OCI-LY3 (cell line): ENCODE measurements at regions not wholly inside any gene's neighbourhood (a gene's known extent, or its start where the extent isn't known, plus 50 kb on each side); places are given as distances from the start of the nearest gene placed in this dataset.

Source experiments
- EZH2phosphoT487 ChIP-seq: fragments of 200-600 bp; shearing (Covaris generic); IDR thresholded peaks from 2 replicates; pipeline ENCODE4 v1.6.1; 2018; ENCODE audit warnings: antibody characterized with exemption, mixed run types, low read depth
- TF ChIP-seq, protein P1 (sequence below): fragments of 200-600, 300-600 bp; sonication (generic); IDR thresholded peaks from 2 replicates; pipeline ENCODE4 v1.5.1; 2014; ENCODE audit warnings: antibody characterized with exemption, low read length, low read depth

DNA sequence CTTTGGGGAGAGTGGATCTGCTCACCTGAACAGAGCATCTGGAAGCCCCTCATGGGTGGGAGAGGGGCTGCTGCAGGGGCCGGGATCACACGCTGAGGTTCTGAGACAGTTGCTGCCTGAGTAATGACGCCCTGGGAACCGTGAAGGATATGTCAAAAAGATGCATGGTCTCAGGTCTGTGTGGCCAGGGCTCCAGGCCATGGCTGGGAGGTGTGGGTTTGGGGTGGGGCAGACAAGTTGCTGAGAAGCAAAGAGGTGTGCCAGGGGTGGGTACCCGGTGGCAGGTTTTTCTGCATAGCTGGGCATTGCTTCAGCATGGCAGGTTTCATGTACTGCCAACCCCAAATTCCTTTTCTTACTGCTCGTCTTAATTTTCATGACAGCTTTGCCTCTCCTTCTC is 133.5 kb downstream of the RPIA start:
- TF ChIP-seq, protein P1, sequence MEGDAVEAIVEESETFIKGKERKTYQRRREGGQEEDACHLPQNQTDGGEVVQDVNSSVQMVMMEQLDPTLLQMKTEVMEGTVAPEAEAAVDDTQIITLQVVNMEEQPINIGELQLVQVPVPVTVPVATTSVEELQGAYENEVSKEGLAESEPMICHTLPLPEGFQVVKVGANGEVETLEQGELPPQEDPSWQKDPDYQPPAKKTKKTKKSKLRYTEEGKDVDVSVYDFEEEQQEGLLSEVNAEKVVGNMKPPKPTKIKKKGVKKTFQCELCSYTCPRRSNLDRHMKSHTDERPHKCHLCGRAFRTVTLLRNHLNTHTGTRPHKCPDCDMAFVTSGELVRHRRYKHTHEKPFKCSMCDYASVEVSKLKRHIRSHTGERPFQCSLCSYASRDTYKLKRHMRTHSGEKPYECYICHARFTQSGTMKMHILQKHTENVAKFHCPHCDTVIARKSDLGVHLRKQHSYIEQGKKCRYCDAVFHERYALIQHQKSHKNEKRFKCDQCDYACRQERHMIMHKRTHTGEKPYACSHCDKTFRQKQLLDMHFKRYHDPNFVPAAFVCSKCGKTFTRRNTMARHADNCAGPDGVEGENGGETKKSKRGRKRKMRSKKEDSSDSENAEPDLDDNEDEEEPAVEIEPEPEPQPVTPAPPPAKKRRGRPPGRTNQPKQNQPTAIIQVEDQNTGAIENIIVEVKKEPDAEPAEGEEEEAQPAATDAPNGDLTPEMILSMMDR, result no peak
- TF ChIP-seq EZH2phosphoT487, result no peak
